ENCODE measurements at regions not wholly inside any gene's neighbourhood (a gene's known extent, or its start where the extent isn't known, plus 50 kb on each side); places are given as distances from the start of the nearest gene placed in this dataset.

- H3K27ac ChIP-seq, result no peak overlapping the region
- TF ChIP-seq CTCF (conservative IDR thresholded peaks at IDR 0.05) (no peak), ZFX (IDR thresholded peaks at IDR 0.05) (no peak)
Measured at GRCh38 chr3:187896646-187897045, 151.4 kb upstream of the BCL6 start.

- H3K27ac ChIP-seq, result no peak overlapping the region
- TF ChIP-seq ZFX (IDR thresholded peaks at IDR 0.05), result no peak
- TF ChIP-seq CTCF (conservative IDR thresholded peaks at IDR 0.05), result no peak
Measured at GRCh38 chr3:187899246-187899645, 154.0 kb upstream of the BCL6 start.

DNA sequence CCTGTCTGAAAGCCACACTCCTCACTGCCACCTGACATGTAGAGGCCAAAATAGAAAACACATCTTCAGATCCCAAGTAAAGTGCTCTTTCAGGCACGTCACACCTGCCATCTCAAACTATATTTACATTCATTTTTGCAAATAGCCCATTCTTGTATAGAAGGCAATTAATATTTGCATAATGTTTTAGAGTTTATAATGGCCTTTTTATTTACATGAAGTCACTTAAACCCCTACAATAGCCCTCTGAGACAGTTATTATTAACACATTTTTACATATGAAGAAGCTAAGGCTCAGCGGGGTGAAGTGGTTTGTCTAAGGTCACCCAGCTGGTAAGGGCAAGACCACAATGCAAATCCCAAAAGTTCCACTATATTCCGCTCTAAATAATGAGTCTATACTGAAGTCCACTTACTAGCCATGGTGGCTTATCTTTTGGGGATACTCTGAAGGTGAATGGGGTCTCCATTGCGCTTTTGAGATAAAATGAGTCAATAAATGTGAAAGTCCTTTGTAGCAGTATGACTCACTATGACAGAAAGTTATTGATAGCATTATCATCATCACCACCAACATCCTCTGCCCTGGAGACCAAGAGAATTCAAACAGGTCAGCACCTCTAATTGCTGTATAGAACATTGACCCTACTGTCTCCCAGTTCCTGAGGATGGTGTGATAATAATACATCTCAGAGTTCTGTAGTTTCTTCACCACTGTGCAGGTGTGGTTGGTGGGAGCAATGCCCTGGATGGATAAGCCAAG is 155.9 kb upstream of the BCL6 start:
- H3K27ac ChIP-seq, result no peak overlapping the region
- TF ChIP-seq CTCF (conservative IDR thresholded peaks at IDR 0.05) (no peak), ZFX (IDR thresholded peaks at IDR 0.05) (no peak)

- TF ChIP-seq ZFX (IDR thresholded peaks at IDR 0.05) (no peak), CTCF (conservative IDR thresholded peaks at IDR 0.05) (no peak)
- H3K27ac ChIP-seq, result no peak overlapping the region
Measured at GRCh38 chr3:187902041-187902471, 156.8 kb upstream of the BCL6 start.

DNA sequence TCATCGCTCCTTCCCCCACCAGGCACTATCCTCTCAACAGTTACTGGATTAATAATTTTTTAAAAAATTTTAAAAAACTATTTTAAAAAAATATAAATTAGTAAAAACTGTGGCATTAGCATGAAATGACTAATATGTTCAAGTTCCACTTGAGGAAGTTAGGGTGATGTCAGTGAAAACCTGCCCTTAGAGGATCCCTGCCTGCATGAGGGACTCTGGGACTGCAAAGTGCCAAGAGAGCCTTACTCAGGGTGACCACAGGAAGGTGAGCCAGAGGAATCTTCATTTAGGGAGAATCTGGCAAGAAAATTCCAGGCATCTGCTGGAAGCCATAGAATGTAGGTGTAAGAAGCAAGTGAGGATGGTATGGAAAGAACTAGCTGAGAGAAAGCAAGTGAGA is 157.7 kb upstream of the BCL6 start:
- no peak overlapping the region for H3K27ac ChIP-seq
- no peak for TF ChIP-seq CTCF (conservative IDR thresholded peaks at IDR 0.05)
- no peak for TF ChIP-seq ZFX (IDR thresholded peaks at IDR 0.05)

- H3K27ac ChIP-seq, result no peak overlapping the region
- TF ChIP-seq CTCF (conservative IDR thresholded peaks at IDR 0.05) (no peak), ZFX (IDR thresholded peaks at IDR 0.05) (no peak)
Measured at GRCh38 chr3:187903697-187904096, 158.4 kb upstream of the BCL6 start.

DNA sequence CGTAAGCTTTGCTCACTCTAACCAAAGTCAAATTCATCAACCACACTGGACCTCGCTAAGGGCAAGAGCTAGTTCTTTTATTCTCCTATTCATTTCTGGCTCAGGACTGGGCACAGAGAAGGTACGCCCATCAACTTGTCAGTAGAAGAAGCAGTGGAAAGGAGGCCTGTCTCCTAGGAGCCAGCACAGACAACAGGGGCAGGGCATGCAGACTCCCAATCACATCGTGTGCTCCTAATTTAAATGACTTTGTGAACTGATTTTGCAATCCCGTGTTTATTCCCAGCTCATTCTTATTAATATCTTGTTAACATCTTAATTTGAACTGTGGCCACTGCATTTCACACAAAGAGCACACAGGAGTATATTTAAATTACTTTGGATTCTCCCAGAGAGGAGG is 161.1 kb upstream of the BCL6 start:
- no peak overlapping the region for H3K27ac ChIP-seq
- no peak for TF ChIP-seq CTCF (conservative IDR thresholded peaks at IDR 0.05)
- TF ChIP-seq ZFX (IDR thresholded peaks at IDR 0.05), result no peak
